Right lung (tissue), 2 donors: ENCODE measurements at regions not wholly inside any gene's neighbourhood (a gene's known extent, or its start where the extent isn't known, plus 50 kb on each side); places are given as distances from the start of the nearest gene placed in this dataset.
"Not testable (repeated sequence)": the region's sequence is repeated elsewhere in the genome, so short reads cannot be mapped to it uniquely, and the experiment has no call there.

Source experiments
- DNase-seq, 2 donors: peaks; one replicate each; pipeline ENCODE4 v3.0.0-alpha.2; 2013

DNA sequence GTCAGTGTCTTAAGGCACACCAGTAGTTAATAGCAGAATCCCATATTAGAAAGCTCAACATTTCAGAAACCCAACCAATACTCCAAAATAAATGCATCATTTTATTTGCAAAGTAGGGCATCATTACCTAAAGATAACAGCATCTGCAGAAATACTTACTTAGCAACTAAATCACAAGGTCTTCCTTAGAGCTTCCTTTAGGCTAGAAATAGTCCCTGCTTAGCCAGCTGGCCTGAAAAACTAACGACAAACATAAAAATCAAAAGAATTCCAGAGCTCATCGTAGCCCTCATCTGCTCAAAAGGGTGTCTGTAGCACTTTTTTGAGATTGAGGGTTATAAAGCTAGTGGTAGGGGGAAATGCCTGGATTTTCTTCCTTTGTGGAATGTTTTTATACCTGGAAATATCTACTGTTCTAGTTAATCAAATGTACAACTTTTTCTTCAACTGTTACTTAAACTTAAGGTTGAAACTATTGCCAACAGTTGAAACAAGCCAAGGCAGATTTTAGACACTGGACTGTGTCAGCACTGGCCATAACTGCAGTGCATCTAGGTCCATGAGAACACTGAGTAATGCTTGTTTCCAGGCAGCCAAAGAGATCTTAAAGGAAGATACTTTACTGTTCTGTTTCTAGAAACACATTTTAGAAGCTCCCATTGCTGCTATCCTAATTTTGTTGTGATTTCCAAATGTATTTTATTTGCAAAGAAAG lies 129.4 kb upstream of the RASA1 start:
- DNase-seq = no peak

DNA sequence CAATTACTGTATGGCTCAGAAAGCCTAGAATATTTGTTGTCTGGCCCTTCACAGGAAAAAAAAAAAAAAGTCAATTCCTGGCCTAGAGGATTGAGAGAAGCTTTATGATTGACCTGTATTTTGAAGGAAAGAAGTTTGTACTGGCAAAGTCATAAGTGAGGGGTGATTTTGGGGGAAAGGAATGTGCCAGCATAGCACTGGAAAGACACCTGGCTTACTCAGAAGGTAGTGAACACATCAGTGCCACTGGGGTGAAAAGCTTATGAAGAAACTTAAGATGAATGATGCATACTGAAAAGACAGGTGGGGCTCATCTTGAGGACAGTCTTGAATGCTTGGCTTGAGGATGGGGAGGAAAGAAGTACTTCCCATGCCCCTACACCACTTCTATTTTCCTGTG lies 127.9 kb upstream of the RASA1 start:
- DNase-seq = no peak

- no peak for DNase-seq
These were observed 126.1 kb upstream of the RASA1 start for GRCh38 chr5:87141544-87141943.

DNA sequence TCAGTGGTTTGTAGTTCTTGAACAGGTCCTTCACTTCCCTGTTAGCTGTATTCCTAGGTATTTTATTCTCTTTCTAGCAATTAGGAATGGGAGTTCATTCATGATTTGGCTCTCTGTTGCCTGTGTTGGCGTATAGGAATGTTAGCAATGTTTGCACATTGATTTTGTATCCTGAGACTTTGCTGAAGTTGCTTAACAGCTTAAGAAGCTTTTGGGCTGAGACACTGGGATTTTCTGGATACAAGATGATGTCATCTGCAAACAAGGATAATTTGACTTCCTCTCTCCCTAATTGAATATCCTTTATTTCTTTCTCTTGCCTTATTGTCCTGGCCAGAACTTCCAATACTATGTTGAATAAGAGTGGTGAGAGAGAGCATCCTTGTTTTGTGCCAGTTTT lies 121.8 kb upstream of the RASA1 start:
- DNase-seq = not testable (repeated sequence)

DNA sequence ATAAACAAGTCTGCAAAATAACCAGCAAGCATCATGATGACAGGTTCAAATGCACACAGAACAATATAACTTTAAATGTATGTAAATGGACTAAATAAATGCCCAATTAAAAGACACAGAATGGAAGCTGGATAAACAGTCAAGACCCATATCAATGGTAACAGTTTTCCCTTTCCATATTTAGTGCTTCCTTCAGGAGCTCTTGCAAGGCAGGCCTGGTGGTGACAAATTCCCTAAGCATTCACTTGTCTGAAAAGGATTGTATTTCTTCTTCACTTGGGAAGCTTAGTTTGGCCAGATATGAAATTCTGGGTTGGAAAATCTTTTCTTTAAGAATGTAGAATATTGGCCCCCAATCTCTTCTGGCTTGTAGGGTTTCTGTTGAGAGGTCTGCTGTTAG lies 120.2 kb upstream of the RASA1 start:
- DNase-seq = no peak

DNA sequence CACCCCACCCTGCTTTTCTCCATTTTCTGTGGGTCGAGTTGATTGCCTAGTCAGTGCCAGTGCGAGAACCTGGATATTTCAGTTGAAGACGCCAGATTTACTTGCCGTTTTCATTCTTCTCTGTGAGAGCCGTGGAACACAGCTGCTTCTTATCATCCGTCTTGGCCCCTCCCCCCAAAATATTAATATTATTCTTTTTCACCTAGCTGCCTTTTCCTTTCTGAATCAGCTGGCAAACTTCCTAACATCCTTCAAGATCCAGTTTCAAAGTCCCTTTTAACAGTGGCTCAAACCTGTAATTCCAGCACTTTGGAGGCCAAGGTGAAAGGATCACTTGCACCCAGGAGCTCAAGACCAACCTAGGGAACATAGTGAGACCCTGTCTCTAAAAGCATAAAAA lies 117.1 kb upstream of the RASA1 start:
- no peak for DNase-seq

DNA sequence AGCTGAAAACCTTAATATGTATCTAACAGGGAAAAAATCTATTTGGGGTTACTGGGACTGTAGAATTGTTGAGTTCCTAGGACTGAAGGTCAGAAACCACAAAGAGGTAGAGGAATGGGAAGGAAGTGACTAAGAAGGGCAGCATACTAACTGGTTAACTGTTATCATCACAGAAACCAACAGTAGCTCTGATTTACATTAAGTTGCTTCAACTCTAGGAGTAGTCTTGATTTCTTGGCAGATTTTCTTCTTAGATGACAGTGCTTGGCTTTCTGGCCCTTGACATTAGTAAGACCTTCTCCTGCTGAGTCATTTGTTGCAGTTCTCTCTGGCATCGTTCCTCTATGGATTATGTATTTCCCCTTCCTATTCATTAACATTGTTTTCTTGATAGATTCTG lies 116.1 kb upstream of the RASA1 start:
- no peak for DNase-seq

DNA sequence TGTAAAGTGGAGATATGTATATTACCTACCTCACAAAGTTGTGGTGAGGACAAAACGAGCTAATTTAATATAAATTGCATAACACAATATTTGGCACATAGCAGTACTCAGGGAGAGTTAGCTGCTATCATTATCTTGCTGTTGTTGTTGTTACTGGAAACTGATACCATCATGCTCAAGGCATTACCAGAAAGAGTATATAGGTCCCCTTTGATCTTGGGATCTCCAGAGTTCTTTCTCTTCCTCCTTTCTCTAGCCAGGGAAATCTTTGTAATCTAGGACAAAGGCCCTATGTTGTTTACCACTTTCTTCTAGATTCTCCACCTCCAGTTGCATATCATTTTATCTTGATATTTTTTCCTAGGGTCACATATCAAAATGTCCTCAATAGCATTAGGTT lies 114.8 kb upstream of the RASA1 start:
- DNase-seq = no peak

DNA sequence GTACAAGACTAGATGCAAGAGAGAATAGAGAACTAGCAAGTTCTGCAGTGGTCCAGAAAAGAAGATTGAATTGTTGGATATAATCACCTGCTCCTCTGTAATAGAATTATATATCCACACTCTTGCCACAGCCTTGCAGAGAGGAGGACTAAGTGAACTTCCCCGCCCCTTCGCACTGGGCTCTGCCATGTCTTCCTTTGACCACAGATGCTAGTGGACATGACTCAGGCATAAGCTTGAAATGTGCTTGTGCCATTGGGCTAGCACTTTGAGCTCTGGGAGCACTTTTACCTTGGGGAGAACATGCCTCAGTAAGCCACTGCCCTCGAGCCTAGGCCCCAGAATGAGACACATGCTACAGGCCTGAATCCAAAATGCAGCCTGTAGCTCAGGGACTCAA lies 113.5 kb upstream of the RASA1 start:
- DNase-seq = no peak

- no peak for DNase-seq
These were observed 112.6 kb upstream of the RASA1 start for GRCh38 chr5:87155106-87155505.

DNA sequence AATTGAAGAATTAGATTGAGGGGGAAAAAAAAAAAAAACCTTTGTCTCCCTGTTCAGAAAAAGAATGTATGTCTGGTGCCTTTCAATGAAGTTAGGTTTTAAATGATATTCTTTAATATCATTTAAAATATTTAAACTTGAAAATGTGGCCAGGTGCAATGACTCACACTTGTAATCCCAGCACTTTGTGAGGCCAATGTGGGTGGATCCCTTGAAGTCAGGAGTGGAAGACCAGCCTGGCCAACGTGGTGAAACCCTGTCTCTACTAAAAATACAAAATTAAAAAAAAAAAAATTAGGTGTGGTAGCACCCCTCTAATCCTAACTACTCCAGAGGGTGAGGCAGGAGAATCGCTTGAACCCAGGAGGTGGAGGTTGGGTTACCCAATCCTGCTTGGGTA lies 111.1 kb upstream of the RASA1 start:
- no peak for DNase-seq

DNA sequence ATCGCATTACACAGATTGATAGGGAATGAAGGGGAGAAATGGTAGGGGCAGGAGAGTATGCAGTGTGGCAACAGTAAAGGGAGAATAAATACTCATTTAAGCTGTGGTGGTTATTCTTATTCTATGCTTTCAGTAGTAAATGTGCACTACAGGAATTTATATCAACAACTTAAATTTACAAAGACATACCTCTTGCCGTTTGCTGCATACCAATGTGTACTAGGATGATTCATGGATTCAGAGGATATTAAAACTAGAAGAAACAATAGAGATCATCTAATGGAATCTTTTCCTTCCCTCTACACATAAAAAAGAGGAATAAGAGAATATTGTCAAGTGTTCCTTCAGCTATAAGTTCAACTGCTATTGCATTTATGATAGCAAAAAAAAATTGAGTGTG lies 103.3 kb upstream of the RASA1 start:
- no peak for DNase-seq

GRCh38 chr5:87169300-87169991 lies 98.2 kb upstream of the RASA1 start:
- DNase-seq = no peak

DNA sequence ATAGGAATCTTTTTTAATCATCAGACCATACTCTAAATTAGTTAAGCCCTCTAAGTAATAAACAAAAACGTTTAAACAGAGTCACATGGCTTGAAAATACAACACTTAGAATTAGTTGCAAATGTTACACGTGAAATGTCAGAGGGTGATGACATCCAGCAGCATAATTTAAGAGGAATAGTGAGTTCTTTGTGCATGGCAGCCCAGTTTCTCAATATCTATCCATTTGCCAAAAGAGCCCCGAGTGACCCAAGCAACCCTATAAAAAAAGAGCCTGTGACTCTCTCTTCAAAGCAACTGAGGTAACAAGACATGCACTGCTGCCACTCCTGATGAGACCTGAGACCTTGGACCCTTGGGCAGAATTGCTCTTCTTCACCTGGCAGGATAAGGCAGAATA lies 96.9 kb upstream of the RASA1 start:
- DNase-seq = no peak

- no peak for DNase-seq
These were observed 85.0 kb upstream of the RASA1 start for GRCh38 chr5:87182649-87183048.

DNA sequence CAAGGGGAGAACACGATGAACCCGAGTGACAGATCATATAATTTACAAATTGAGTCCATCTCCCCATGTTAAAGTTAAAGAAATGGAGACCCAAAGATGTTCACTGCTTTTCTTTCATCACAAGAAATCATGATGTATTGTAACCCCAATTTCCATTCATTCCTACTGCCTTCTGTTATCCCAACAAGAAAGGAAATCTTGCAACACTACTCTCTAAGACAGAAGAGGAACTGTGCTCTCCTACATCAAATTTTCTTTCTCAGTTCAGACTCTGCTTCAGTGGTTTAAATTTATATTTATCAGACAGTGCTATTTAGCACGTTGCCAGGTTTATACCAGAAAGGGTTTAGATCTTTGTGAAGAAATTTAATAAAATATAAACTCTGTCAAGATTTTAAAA lies 83.8 kb upstream of the RASA1 start:
- no peak for DNase-seq

DNA sequence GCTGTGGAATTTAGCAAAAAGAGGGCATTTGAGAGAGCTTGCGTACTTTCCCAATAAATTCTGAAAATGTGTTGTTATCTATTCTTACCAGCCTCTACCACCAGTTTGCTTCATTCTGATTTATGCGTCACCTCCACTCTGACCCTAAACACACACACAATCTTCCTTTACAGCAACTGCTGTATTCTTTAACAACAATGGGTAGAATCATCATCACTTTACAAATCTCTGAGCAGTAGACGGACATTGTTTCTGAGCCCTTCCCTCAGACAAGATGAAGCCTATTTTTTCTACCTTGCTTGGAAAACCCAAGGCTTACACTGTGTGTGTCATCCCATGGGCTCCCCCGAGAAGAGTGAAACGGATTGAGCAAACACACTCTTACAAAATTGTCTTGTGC lies 83.1 kb upstream of the RASA1 start:
- no peak for DNase-seq

- no peak for DNase-seq
These were observed 81.8 kb upstream of the RASA1 start for GRCh38 chr5:87185838-87186237.

GRCh38 chr5:87188391-87188790 lies 79.3 kb upstream of the RASA1 start:
- no peak for DNase-seq

DNA sequence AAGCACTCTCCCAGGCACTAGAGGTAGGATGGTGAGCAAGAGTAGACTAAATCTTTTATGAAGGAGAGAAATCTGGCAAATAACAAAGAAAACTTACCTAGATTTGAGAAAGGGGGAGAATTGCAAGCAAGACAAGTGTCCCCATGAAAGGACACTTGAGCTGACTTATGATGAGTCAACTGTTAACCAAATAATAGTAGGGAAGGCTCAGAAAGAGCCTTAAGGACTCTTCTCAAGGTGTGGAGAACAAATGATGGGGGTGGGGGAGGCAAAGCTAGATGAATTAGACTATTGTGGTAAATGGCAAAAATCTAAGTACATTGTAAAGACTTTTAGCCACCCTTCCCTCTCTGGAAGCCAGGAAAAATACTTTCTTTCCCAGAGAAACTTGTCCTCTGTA lies 77.6 kb upstream of the RASA1 start:
- no peak for DNase-seq

DNA sequence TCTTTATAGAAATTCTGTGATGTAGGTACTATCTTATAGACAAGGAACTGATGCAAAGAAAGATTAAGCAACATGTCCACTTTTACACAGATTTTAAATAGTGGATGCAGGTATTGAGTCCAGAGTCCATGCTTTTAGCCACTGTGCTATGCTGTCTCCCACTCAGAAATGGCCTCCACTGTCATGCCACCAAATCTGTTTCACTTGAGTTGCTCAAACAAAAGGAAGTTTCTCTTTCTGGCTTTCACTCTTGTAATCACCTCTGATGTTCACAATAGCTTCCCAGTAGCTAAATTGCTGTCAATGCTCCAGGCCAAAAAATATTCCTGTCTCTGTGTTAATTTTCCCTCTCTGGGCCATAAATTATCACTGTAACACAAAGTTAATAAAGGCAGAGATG lies 77.0 kb upstream of the RASA1 start:
- no peak for DNase-seq

- no peak for DNase-seq
These were observed 76.0 kb upstream of the RASA1 start for GRCh38 chr5:87191645-87192044.

DNA sequence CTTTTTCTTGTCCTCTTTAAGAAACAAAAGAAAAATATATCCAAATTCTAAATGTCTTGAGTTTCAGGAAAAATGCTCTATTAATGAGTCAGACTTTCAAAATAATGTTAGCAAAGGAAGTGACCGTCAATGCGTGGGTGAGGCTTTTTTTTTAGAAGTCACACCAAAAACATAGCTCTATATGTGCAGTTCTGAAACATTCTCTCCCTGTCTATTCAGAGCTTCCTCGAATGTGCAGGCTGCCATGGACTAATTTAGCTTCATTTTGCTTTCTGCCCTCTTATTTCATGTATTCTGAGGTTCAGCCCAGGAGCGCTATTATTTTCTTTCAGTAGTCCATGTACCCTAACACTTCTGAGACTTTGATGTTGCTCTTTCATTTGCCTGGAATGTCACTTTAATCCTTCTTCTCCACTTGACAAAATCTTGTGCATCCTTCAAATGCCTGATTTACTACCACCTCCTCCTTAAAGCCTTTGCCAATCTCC lies 72.5 kb upstream of the RASA1 start:
- no peak for DNase-seq

DNA sequence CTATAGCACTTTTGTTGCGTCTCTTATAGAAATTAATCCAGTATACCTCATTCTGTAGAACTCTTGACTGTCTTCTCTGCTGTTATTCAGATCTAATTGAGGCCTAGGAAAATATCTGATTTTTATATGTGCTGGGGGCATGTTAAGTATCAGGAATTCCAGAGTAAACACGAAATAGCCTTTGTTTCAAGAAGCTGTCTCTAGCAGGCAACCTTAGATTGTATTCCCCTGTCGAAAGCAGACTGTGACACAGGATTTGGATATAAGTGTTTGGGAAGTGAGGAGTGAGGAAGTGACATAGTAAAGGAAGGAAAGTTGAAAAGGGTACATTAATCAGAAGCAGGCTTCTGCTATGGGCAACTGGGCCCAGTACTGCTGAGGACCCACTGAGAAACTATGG lies 72.1 kb upstream of the RASA1 start:
- no peak for DNase-seq
